HG03064 (cell line): ENCODE measurements at regions not wholly inside any gene's neighbourhood (a gene's known extent, or its start where the extent isn't known, plus 50 kb on each side); places are given as distances from the start of the nearest gene placed in this dataset.
"Not testable (repeated sequence)": the region's sequence is repeated elsewhere in the genome, so short reads cannot be mapped to it uniquely, and the experiment has no call there.

ENCODE experiments used
- ATAC-seq: cut with Tn5 transposase; IDR thresholded peaks from one replicate; pipeline ENCODE4 v1.9.1; 2021; ENCODE audit warnings: low read depth; ENCODE audit not compliant: unreplicated experiment

- ATAC-seq = no peak
These were observed 135.7 kb downstream of the IGF1 start for GRCh38 chr12:102344691-102345090.

DNA sequence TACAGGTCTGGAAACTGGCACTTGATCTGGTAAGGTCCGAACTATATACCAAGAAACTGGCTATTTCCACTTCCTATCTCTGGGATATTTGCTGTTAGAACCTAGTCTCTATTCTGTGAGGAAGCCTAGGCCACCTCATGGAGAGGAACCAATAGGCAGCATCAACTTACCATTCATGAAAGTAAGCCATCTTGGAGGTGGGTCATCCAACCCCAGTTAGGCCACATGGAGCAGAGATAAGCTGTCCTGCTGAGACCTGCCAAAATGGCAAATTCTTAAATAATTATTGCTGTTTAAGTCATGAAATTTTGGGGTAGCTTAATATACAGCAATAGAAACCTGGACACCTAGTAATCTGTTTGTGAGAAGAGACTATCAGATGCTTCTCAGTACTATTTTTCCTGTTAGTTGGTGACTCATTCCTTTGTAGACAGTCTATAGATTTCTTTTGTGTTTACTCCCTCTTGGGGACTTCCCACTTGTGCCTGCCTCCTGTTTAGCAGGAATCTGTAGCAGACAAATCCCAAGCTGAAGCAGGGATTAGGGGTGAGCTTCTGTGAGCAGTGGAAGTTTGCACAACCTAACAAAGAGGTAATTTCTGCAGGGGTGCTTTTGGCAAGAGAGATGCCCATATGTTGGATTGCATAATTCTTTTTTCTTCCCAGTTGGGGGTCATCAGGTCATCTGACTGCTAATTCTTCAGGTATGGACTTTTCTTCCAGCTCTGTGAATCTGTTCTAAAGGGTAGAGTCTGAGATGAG, 136.8 kb downstream of the IGF1 start:
- ATAC-seq = no peak

DNA sequence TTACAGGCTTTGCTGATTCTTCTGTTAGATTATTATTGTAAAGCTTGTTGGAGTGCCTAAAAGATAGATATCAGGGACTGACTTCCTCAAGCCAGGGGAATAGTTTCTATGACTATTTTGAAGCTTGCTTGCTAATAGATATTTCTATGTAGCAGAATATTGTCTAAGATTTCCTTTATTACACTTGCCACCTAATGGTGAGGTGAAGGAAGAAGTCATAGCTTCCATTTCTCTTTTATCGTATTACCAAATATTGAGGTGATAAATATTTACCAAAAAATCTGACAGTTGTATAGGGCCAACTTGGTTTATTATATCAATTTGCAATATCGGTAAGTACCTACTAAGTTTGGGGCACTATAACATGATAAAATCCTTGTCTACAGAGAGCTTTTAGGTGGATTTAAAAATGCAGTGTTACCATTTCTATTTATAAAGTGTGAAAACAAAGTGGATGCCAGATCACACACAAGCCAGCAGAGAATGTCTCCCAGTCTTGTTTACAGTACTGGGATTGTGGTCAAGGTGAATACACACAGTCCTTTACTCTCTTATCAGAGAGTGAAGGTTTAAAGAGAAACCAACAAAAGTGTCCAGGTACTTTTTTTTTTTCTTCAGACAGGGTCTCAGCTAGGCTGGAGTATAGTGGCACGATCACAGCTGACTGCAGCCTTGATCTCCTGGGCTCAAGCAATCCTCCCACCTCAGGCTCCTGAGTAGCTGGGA, 137.9 kb downstream of the IGF1 start:
- no peak for ATAC-seq

DNA sequence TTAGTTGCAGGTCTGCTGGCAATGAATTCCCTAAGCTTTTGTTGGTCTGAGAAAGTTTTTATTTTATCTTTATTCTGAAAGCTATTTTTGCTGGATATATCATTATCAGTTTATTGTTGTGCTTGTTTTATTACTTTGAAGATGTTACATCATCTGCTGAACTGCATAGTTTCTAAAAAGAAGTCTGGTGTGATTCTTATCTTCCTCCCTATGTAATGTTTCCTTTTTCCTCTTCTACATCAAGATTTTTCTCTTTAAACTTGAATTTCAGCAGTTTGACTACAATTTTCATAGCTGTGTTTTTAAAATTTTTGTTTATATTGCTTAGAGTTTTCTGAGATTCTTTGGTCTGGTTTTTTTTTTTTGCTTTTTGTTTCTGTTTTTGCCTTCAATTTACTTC, 137.1 kb upstream of the PMCH start:
- ATAC-seq = no peak

GRCh38 chr12:102331419-102331818, 133.8 kb upstream of the PMCH start:
- ATAC-seq = no peak

DNA sequence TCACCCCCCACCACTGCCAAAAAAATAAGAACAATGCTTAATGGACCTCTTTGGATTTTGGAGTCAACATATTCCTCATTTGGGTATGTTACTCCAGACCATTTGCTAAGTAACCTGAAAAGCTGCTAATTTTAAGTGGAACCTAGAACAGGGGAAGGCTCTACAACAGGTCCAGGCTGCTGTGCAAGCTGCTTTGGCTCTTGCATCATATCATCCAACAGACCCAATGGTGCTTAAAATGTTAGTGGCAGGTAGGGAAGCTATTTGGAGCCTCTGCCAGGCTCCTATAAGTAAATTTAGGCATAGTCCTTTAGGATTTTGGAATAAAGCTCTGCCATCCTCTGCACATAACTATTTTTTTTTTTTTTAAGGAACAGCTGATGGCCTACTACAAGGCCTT, 132.2 kb upstream of the PMCH start:
- ATAC-seq = no peak

DNA sequence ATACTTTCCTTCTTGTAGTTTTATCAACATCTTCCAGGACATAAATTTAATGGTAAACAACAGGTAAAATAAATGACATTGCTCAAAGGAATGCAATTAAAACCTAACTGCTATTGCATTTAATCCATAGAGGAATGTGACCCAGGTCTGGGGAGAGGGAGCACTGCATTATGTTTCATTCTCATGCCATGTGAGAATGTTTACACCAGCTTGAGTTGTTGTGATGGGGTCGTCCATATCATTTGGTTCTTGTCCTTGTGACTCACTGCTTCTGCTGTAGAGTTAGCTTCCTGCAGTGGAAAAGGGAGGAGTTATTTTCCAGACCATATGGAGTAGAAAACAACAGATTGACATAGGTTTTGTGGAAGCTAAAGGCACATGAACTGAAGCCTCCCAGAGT, 129.3 kb upstream of the PMCH start:
- no peak for ATAC-seq

DNA sequence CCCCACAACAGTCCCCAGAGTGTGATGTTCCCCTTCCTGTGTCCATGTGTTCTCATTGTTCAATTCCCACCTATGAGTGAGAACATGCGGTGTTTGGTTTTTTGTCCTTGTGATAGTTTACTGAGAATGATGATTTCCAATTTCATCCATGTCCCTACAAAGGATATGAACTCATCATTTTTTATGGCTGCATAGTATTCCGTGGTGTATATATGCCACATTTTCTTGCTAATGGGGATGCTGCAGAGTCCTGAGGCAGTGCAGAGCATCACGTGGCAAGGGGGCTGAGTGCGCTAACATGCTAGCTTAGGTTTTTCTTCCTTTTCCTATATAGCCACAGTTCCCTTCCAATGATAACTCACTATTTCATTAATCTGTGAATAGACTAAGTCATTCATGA, 127.5 kb upstream of the PMCH start:
- ATAC-seq = not testable (repeated sequence)

DNA sequence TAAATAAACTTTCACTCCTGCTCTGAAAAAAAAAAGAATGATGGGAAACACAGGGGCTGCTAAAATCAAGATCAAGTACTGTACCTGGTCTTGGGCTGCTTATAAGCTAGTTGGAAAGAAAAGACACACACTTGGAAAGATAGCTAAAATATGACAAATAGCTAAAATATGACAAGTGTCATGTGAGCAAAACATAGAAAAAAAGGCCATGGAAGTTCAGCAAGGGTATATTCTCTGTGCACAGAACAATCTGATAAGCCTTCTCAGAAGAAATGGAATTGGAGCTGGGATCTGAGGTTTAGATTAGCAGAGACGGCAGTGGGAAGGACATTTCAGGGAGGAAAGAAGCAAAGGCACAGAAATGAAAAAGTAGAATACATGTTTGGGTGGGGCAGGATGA, 126.2 kb upstream of the PMCH start:
- no peak for ATAC-seq

GRCh38 chr12:102322254-102322653, 124.6 kb upstream of the PMCH start:
- no peak for ATAC-seq

- ATAC-seq = no peak
These were observed 123.9 kb upstream of the PMCH start for GRCh38 chr12:102321305-102322082.

DNA sequence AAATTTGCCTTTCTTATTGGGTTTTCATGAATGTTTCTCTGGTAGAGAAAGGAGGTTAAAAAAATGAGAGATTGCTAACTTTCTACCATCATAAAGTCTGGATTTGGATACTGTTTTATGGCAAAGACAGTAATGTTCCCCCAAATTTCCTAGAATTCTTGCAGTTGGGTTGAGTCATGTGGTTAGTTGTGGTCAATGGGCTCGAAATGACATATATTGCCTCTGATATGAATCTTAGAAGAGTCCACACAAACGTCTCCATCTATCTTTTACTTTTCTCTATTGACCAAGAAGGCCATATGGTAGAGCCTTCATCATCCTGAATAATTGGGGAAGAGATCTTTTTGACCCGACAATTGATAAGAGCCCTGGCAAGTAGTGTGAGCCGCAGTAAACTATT, 119.5 kb upstream of the PMCH start:
- no peak for ATAC-seq

- no peak for ATAC-seq
These were observed 119.1 kb upstream of the PMCH start for GRCh38 chr12:102316723-102317122.

GRCh38 chr12:102314821-102315220, 117.2 kb upstream of the PMCH start:
- ATAC-seq = no peak

DNA sequence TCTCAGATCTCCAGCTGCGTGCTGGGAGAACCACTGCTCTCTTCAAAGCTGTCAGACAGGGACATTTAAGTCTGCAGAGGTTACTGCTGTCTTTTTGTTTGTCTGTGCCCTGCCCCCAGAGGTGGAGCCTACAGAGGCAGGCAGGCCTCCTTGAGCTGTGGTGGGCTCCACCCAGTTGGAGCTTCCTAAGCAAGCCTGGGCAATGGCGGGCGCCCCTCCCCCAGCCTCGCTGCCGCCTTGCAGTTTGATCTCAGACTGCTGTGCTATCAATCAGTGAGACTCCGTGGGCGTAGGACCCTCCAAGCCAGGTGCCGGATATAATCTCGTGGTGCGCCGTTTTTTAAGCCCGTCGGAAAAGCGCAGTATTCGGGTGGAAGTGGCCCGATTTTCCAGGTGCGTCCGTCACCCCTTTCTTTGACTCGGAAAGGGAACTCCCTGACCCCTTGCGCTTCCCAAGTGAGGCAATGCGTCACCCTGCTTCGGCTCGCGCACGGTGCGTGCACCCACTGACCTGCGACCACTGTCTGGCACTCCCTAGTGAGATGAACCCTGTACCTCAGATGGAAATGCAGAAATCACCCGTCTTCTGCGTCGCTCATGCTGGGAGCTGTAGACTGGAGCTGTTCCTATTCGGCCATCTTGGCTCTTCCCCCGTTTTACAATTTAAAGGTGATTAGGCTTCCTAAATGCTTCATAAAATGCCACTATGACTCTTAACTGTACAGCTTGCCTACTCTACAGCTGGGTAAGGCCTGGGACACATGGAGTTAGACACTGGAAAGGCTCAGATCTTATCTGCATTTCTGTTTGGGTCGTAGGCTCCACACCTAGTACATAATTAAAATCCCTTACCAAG, 115.7 kb upstream of the PMCH start:
- not testable (repeated sequence) for ATAC-seq

GRCh38 chr12:102305486-102305885, 107.9 kb upstream of the PMCH start:
- ATAC-seq = no peak

DNA sequence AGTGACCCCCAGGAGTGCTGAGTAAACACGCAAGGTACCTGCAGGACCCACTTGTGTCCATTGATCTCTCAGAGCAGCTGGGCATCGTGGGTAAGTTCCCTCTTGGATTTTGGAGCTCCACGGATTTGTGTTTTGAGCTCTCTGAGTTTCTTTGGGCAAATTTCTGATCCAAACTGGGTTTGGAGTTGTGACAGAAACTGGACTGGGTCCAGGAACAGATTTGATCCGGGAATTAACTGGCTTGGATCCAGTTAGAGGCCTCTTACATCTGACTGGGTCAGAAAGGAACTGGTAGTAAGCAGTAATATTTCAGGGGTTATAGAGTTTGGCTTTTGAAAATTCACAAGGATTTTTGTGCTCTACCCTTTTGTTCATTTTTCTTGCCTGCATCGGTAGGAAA, 107.0 kb upstream of the PMCH start:
- not testable (repeated sequence) for ATAC-seq

GRCh38 chr12:102302553-102302952, 104.9 kb upstream of the PMCH start:
- ATAC-seq = no peak

DNA sequence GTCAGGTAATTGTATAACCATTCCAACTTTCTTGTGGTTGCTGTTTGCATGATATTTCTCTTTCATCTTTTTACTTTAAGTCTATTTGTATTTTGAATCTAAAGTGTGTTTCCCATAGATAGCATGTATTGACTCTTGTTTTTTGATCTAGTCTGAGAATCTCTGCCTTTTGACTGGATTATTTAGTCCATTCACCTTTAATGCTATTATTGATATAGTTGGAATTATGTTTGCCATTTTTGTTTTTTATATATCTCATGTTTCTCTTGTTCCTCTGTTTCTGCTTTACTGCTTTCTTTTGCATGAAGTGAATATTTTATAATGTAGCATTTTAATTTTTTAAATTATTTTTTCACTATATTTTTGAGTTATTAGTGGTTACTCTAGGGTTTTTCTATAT, 103.9 kb upstream of the PMCH start:
- ATAC-seq = no peak

DNA sequence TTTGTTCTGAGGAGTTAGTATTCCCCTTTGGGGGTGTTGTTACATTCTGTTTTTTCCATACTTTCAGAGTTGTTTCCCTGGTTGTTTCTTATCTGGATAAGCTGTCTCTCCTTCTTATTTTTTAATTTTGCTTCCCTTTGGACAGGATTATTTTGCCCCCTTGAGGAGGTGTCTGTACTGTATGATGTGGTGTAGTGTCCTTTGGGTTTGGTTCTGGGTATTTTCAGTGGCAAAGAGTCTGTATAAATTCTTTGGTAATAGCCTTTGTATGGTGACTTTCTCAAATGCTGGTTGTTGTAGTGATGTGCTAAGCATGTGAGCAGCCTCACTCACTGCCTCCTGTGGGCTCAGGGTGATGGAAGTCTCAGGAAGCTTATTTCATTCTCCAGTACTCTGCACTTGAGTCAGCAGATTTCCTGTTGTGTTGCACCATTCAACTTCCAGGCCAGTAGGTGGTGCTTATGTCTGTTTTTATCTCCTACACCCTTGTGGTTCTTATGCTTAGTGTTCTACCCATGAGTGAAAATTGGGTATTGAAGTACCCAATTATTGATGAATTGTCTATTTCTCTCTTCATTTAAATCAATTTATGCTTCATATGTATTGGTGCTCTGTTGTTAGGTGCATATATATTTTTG, 103.3 kb upstream of the PMCH start:
- peak; percentile 63 for ATAC-seq
